ENCODE measurements at regions not wholly inside any gene's neighbourhood (a gene's known extent, or its start where the extent isn't known, plus 50 kb on each side); places are given as distances from the start of the nearest gene placed in this dataset.

DNA sequence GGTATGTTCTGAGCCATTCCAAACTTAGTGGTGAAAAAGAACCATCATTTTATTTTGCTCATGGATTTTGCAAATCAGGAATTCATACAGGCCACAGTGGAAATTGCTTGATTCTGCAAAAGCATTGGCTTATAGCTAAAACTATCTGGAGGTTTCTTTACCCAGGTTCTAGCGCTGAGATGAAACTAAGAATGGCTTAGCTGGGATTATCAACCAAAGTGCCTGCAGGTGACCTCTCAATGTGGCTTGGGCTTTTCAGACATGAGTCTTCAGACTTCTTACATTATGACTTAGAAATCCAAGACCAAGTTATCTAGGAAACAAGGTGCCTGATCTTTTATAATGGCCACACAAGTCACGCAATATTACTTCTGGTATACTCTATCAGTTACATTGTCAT is 140.1 kb downstream of the HGF start:
- TF ChIP-seq, protein P1, sequence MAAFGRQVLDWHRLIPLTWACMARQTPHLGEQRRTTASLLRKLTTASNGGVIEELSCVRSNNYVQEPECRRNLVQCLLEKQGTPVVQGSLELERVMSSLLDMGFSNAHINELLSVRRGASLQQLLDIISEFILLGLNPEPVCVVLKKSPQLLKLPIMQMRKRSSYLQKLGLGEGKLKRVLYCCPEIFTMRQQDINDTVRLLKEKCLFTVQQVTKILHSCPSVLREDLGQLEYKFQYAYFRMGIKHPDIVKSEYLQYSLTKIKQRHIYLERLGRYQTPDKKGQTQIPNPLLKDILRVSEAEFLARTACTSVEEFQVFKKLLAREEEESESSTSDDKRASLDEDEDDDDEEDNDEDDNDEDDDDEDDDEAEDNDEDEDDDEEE (CRISPR knock-in tag; IDR thresholded peaks at IDR 0.05), result no peak
- TF ChIP-seq TOE1 (CRISPR knock-in tag; IDR thresholded peaks at IDR 0.05), result no peak
- TF ChIP-seq ZNF430 (CRISPR knock-in tag; IDR thresholded peaks at IDR 0.05), result no peak
- TF ChIP-seq, protein P2, sequence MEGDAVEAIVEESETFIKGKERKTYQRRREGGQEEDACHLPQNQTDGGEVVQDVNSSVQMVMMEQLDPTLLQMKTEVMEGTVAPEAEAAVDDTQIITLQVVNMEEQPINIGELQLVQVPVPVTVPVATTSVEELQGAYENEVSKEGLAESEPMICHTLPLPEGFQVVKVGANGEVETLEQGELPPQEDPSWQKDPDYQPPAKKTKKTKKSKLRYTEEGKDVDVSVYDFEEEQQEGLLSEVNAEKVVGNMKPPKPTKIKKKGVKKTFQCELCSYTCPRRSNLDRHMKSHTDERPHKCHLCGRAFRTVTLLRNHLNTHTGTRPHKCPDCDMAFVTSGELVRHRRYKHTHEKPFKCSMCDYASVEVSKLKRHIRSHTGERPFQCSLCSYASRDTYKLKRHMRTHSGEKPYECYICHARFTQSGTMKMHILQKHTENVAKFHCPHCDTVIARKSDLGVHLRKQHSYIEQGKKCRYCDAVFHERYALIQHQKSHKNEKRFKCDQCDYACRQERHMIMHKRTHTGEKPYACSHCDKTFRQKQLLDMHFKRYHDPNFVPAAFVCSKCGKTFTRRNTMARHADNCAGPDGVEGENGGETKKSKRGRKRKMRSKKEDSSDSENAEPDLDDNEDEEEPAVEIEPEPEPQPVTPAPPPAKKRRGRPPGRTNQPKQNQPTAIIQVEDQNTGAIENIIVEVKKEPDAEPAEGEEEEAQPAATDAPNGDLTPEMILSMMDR (CRISPR knock-in tag; IDR thresholded peaks at IDR 0.05), result no peak
- TF ChIP-seq RORA (CRISPR knock-in tag; IDR thresholded peaks at IDR 0.05), result no peak
- no peak for TF ChIP-seq ZNF317 (CRISPR knock-in tag; IDR thresholded peaks at IDR 0.05)
- no peak for TF ChIP-seq HDAC1 (CRISPR knock-in tag; IDR thresholded peaks at IDR 0.05)
- no peak for TF ChIP-seq PHB2 (IDR thresholded peaks at IDR 0.05; ENCODE audit: partially characterized antibody)

Data from HepG2 (cell line).